HG02884 (cell line): ENCODE measurements at regions not wholly inside any gene's neighbourhood (a gene's known extent, or its start where the extent isn't known, plus 50 kb on each side); places are given as distances from the start of the nearest gene placed in this dataset.
"Not testable (repeated sequence)": the region's sequence is repeated elsewhere in the genome, so short reads cannot be mapped to it uniquely, and the experiment has no call there.

Experiments
- ATAC-seq: cut with Tn5 transposase; IDR thresholded peaks from one replicate; pipeline ENCODE4 v1.9.1; 2021; ENCODE audit warnings: mild to moderate bottlenecking, moderate library complexity; ENCODE audit not compliant: unreplicated experiment

DNA sequence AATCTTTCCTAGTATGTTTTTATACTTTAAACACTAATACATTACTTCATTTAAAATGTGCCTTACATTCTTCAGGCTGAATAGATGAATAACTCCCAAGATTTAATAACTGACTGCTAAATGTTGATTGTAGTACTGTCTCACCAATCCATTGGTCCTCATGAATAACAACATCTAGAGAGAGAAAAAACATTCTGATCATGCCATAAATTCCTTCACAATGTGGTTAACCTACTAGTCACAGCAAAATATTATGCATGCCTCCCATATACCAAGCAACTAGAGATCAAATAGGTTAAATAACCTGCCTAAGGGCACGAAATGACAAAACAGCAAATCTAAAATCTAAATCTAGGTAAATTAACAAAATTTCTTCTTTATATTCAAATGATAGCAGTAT lies 66.2 kb downstream of the SYT15 start:
- ATAC-seq = not testable (repeated sequence)

DNA sequence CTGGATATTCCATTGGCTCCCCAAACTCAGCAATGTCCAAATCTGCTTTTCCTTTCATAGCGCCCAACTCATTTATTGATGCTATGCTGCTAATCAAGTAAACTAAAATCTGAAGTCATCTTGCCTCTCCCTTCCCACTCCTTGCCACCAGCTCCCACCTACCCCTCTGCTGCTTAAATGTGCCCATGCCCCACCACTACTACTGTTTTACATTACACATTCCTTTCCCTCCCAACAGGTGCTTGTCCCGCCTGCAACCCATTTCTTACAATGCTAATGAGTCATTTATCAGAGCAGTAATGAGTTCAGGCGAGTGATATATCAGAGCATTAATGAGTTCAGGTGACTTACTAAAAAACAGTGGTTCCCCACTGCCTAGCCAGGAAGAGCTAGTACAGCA lies 67.2 kb downstream of the SYT15 start:
- not testable (repeated sequence) for ATAC-seq

DNA sequence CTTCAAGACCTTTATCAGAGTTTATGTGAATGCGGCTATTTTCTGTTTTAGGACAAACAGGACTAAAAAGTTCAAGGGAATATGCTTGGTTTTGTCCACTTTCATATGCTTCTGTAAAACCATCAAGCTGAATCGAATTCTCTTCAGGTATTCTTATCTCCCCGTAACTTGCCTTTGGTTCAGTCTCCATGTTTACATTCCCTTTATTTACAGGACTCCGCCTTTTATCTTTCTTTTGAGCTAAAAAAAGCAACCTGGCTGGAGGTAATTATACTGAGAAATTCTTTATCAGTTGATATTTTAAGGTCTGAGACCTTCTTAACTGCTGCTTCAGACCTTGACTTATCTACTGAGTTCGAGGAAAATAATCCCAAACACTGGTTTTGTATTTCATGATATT lies 72.0 kb downstream of the SYT15 start:
- ATAC-seq = not testable (repeated sequence)

DNA sequence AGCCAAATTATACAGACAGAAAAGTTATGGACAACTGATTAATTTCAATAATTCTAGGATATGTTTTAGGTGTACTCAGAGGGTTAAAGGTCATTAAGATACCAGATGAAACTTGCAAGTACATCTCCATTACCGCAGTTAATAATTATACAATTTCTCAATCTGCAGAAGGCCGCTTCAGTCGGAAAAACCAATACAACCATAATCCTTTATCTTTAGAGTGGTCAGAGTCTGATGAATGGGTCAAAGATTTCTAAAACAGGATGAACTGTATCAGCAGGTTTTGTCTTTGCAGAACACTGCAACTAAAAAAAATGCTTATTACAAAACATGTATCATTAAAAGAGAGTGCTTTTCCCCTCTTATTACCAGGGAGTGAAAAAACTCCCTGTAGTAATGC lies 78.5 kb downstream of the SYT15 start:
- ATAC-seq = not testable (repeated sequence)

DNA sequence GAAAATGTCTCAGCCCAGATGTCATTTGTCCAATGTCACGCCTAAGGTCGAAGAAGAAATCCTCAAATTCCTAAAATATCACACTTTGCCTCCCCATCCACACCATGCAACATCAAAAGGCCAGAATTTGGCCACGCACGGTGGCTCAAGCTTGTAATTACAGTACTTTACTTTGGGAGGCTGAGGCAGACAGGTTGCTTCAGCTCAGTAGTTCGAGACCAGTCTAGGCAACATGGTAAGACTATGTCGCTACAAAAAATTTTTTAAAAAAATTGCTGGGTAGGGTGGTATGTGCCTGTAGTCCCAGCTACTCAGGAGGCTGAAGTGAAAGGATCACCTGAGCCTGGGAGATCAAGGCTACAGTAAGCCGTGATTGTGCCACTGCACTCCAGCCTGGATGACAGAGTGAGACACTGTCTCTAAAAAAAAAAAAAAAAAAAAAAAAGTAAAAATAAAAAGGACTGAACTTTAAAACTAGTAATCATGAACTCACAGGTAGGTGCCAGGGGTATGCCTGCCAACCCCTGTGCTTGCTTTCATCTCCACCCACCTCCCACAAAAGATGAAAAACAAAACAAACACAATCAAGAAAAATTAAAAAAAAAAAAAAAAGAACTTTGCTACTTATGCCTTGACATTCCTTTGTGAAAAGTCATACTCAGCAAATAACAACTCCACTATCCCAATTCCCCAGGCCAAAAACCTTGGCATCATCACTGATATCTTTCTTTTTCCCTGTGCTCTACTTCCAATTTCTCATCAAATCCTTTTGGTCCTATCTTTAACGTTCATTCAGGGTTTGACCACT lies 81.3 kb downstream of the SYT15 start:
- not testable (repeated sequence) for ATAC-seq

DNA sequence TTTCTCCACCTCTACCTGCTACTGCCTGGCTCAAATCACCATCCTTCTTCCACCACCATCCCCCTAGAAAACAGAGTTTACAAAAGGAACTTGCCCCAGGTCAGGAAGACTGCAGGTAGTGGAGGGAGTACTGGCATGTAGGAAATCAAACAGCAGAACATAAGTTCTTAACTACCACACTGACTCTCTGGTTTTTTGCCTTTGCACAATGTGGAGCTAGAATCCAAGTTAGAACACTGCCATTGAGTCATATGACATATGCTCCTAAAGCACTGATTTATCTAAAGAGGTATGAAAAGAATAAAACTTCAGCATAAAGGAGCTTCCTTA lies 81.9 kb downstream of the SYT15 start:
- ATAC-seq = not testable (repeated sequence)

DNA sequence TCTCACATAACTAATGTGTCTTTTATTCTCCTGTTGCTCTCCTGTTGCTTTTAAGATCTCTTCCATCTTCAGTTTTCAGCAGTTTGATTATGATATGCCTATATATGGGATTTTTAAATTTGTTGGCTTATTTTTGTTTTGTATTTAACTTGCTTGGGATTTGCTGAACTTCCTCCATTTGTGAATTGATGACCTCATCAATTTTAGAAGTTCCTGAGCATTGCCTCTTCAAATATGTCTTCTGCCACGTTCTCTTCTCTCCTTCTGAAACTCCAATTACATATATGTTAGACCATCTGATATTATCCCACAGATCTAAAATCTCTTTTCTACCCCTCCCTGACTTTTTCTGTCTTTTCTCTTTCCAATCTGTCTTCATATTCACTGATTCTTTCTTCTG lies 86.6 kb downstream of the SYT15 start:
- not testable (repeated sequence) for ATAC-seq

DNA sequence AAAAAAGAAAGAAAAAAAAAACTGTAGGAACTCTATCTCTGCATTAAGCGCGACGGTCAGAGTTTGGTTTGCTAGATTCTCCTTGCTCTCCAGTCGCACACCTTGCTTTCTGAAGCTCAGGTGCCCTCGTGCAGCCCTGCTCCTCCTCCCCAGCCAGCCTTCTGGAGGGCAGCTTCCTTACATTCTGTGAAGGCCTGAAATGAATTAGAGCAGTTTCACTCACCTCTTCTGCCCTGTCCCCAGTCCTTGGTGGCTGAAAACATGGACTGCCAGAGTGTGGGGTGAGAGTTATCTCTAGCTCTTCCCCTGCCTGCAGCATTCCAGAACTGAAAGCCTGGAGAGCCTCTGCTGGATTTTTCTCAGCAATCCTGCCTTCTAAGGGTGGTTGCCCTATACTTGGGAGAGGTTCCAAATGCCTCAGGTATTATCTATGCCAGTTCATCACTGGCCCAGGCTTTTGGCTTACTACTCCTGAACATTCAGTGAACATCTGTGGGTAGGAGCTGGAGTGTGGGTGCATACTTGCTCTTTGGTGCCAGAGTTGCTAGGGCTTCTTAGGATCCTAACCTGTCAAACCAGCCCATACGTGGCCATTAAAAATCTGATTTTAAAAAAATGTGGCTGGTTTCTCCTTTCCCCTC lies 89.5 kb downstream of the SYT15 start:
- not testable (repeated sequence) for ATAC-seq

DNA sequence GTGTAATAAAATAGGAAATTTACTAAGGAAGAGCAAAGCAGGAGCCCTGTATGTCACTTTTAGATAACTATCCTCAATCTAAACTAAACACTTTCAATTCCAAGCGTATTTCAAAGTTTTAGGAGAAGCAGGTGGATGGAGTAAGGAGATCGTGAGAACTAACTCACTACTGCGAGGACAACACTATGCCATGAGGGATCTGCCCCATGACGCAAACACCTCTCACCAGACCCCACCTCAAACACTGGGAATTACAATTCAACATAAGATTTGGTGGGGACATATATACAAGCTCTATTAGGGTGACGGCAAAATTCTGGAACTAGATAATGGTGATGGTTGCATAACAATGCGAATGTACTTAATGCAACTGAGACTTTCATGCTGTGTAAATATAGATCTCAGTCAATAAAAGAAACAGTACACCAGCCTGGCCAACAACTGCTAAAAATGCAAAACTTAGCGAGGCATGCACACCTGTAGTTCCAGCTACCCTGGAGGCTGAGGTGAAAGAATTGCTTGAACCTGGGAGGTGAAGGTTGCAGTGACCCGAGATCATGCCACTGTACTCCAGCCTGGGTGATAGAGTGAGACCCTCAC lies 99.0 kb downstream of the SYT15 start:
- not testable (repeated sequence) for ATAC-seq

DNA sequence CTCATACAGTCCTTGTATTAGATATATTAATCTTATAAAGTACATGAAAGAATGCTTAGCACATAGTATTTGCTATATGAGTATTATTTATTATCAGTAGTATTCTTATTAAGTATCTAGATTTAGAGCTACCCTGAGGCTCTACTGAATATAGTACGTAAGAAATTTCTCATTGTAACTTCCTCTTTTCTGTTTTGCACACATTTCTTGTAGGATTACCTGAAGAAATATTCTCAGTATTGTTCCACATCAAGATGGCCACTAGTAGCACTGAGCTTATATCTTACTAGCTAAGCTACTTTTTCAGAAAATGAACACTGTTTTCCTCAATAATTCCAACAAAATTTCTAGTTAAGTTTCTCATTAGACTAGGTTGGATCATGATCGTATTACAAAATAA lies 112.5 kb downstream of the SYT15 start:
- not testable (repeated sequence) for ATAC-seq

DNA sequence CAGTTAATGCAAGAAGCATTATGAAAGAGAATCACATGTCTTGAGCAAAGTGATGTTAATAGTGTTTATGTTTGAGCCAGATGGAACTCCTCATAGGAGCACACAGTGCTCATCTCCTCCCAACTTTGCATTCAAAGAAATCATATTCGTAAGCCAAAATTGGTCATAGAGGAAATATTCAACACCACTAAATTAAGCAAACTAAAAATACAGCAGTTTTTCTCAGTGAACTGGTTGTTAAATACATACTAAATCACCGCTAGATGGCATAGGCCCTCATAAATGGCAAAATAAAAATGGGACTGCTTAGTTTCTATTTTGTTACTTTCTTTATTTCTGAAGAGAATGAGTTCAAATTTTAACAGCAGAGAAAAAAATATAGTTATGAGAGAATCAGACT lies 114.3 kb downstream of the SYT15 start:
- ATAC-seq = not testable (repeated sequence)

DNA sequence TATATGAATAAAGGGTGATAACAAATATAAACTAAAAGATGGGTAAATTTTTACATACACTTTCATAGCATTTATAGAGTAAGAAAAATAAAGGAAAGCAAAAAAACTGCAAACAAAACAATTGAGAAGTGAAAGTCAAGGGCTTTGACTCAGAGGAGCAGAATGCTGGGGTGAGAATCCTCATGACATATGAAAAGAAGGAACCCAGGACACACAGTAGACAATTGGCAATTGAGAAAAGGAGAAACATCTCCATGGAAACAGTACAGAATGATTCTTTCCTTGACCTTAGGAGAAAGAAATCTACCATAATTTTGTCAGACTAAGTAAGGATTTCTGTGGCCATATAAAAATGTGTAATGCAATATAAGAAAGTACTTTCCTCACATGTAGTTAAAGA lies 138.3 kb downstream of the SYT15 start:
- not testable (repeated sequence) for ATAC-seq

DNA sequence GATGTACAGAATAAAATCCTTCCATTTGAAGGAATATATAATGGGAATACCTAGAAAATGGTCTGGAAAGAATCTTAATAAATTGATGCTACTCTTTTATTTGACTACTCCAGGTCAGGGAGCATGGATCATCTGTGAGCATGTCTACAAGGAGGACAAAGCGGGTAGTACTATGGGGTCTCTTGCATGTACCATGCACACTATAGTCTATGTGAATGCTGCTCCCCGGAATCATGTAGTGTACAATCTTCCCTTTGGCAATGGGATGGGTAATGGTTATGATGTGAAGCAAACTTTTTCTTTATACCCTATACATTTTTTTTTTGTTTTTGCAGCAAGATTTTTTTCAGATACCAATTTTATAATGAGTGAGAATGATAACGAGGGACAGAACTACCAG lies 139.1 kb downstream of the SYT15 start:
- ATAC-seq = not testable (repeated sequence)

DNA sequence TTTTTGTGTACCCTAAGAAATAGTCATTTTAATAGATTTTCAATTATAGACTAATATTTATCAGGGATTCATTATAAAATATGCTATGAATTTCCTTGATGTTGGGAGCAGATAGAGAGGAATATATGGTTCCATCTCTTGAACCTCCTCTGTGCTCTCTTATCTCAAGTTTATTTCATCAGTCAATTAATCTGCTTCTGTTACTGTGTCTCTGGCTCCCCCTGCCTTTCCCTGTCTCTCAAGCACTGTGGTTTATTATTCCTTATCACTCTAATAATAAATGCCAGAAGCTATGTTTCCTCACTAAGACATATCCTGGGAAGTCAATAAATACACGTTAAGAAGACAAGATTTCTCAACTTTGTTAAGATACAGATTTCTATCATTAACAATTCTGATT lies 141.5 kb downstream of the SYT15 start:
- not testable (repeated sequence) for ATAC-seq

DNA sequence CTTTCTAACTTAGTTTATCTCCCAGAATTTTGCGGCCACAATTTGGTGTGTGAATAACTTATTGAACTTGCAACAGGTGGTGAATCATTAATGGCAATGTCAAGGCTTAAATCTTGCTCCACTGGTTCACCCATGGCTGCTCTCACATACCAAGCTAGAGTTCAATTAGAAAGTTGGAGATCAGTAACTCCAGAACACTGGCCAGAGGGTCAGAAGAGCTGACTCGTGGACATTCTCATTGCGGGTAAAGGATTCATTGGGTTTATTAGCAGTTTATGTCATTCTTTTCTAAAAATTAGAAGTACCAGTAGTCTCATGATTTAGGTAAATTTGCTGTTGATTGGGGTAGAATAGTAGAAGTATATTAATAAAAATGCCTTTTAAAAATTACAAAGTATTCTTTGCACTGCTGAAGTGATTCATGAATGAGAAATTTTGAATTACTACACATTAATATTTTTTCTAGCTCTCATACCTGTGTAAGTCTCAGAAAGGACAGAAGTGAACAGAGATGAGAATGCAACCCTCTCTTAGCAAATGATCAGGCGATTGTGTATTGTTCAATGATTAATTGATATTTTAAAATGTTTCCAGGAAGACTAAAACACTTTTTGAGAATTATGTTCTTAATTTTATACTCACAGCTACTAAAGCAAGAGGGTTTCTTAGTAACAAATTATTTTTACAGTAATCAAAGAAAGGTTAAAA lies 142.0 kb downstream of the SYT15 start:
- not testable (repeated sequence) for ATAC-seq

DNA sequence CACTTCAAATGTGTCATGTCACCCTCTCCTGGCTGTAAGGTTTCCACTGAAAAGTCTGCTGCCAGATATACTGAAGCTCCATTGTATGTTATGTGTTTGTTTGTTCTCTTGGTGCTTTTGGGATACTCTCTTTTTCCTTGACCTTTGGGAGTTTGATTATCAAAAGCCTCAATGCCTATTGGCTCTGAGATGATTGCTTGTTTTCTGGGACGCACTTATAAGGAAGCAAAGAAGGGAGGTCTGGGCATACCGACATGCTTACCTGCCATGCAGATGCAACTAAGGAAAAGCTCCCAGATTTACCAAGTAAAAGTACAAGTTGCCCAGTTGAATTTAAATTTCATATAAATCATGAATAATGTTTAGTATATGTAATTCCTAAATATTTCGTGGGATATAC lies 145.3 kb downstream of the SYT15 start:
- not testable (repeated sequence) for ATAC-seq

DNA sequence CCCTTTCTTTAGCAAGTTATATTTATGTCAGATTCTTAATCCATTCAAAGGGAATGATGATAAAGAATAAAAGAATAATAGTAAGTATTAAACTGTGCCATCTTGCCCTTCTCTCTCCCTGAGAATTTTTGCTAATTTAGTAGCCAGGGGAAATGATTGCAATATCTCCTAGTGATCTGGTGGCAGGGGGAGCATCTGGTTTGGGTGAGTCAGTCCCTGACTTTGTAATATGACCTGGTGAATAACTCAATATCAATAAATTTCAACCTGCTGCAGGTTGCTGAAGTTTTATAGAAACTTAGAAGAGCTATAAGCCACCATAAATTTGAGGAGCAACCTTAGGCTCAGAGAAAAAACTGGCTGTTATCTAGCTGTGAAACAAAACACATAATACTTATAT lies 149.4 kb downstream of the SYT15 start:
- ATAC-seq = not testable (repeated sequence)

DNA sequence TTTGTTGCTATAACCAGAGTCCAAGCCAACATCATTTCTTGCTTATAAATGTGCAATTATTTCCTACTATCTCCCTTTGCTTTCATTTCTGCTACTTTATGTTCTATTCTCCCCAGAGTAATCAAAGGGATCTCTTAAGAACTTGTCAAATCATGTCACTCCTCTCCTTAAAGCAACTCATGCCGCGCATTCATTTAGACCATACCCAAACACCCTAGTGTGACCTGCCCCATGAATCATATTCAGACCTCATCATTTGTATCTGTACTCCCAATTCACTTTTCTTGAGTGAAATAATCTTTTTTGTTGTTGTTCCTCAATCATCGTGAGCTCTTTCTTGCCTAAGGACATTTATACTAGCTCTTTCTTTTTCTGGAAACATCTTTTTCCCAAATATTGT lies 151.8 kb downstream of the SYT15 start:
- ATAC-seq = not testable (repeated sequence)

DNA sequence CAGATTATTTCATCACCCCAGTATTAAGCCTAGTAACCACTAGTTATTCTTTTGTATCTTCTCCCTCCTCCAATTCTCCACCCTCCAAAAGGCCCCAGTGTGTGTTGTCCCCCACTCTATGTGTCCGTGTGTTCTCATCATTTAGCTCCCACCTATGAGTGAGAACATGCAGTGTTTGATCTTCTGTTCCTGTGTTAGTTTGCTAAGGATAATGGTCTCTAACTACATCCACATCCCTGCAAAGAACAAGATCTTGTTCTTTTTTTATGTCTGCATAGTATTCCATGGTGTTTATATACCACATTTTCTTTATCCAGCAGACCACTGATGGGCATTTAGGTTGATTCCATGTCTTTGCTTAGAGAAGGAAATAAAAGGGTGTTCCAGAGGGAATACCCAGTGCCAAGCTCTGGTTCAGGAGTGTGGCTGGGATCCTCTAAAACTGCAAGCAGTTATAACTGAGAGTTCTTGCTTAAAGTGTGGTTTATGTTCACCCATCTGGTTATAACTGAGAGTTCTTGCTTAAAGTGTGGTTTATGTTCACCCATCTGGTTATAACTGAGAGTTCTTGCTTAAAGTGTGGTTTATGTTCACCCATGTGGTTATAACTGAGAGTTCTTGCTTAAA lies 154.8 kb downstream of the SYT15 start:
- not testable (repeated sequence) for ATAC-seq

DNA sequence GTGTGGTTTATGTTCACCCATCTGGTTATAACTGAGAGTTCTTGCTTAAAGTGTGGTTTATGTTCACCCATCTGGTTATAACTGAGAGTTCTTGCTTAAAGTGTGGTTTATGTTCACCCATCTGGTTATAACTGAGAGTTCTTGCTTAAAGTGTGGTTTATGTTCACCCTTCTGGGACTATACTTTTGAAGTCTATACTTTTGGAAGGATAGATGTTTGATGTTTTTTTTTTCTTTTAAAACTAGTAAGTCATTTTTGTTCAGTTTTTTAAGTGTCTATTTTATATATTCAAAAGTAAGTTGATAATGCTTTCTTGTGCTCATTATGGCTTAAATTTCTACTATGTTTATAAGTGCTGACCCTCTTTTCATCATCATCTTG lies 155.3 kb downstream of the SYT15 start:
- ATAC-seq = not testable (repeated sequence)

DNA sequence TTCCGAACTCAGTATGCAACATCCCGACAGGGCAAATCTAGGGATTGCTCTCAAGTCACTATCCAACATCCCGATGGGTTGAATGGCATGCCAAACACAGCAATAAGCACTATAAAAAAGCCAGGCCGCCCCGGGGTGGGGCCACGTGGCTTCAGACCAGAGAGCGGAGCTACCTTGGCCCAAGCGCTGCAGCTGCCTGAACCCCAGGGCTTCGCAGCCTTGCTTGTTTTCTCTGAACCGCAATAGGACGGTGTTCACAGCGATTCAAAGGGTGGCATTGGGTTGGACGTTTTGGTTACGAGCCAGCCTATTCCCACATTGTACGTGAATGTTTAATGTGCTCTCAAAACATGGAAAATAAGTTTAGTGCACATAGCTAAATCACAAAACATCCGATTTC lies 161.0 kb downstream of the SYT15 start:
- not testable (repeated sequence) for ATAC-seq
